ENCODE measurements at regions not wholly inside any gene's neighbourhood (a gene's known extent, or its start where the extent isn't known, plus 50 kb on each side); places are given as distances from the start of the nearest gene placed in this dataset.

GRCh38 chr6:111958534-111958933, 85.3 kb upstream of the FYN start:
- DNase-seq (ENCODE audit: low spot score), result no peak

- DNase-seq (ENCODE audit: low spot score), result no peak
Observed at GRCh38 chr6:111959766-111960165, 86.5 kb upstream of the FYN start.

DNA sequence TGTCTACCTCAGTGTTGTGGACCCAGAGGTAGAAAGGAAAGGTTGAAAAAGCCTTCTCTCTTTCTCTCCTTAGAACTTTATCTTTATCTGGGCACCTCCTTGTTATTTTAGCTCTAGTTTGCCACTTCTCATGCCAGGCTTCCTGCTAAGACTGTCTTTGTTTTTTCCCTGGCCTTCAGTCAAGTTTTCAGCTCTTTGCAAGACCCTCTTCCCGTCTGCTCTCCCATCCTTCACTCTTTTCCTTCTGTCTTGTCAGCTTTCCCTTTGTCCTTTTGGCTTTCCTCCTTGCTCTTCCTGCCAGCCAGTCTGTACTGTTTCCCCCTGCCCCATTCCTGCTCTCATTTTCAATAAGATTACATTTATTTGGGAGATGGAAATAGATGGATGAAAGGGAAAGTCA, 86.8 kb upstream of the CCN6 start:
- no peak for DNase-seq (ENCODE audit: low spot score)

DNA sequence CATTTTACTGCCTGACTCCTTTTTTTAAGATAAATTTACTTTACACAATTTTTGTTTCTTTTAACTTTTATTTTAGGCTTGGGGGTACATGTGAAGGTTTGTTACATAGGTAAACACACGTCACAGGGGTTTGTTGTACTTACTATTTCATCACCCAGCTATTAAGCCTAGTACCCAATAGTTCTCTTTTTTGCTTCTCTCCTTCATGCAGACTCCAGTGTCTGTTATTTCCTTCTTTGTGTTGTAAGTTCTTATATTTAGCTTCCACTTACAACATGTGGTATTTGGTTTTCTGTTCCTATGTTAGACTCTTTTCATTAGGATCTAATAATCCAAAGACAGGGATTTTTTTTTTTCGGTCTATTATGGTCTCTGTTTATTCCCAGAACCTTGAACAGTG, 83.5 kb upstream of the CCN6 start:
- DNase-seq (ENCODE audit: low spot score), result no peak

DNA sequence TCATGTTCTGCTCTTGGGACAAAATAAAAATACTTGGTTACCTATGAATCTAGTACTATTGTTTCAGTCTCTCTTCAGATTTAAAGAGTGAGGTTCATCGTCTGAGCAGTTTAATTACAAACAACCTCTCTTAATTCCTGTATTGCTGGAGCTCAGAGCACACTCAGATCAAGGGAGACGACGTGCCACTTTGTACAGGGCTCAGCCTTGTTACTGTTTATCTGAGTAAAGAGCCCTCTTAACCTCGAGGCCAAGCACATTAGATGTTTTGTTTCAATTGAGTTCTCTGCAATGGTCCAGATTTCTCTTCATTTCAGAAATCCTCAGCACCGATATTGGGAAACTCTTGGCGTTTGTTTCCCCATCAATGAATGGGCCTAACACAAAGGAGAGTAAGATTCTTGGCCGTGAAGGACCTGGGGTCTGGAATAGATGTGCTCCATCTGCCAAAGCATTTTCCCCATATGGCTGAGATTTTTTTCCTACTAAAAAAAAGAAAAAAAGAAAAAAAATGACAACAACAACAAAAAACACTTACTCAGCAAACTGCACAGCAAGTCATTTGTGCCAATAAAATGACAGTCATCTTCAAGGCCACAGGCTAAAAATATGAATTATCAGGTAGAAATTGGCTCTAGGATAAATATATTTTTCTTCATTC, 82.6 kb upstream of the CCN6 start:
- DNase-seq (ENCODE audit: low spot score), result no peak

GRCh38 chr6:111971866-111972532, 81.9 kb upstream of the CCN6 start:
- DNase-seq (ENCODE audit: low spot score), result no peak

- no peak for DNase-seq (ENCODE audit: low spot score)
Observed at GRCh38 chr6:111972745-111973117, 81.2 kb upstream of the CCN6 start.

GRCh38 chr6:111973118-111973761, 80.7 kb upstream of the CCN6 start:
- peak; percentile 80 for DNase-seq (ENCODE audit: low spot score)

- DNase-seq (ENCODE audit: low spot score), result peak; percentile 13
Observed at GRCh38 chr6:111973927-111974639, 79.8 kb upstream of the CCN6 start.

DNA sequence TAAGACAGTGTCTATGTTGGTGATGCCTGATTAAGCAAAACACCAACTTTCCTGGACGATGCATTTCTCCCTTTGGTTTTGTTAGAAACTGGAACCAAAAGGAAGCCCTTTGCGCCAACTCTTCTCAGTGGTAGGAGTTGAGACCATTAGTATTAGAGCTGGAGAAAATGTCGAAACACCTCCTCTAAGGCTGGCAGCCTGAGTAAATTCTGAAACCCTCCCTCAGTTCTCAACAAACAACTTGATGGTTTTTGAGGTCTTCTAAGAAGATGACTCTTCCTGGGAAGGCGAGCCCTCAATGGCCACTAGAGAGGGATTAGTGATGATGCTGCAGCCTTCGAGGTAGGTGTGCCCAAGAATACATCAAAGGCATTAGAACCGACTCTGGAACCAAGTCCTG, 78.4 kb upstream of the CCN6 start:
- no peak for DNase-seq (ENCODE audit: low spot score)

DNA sequence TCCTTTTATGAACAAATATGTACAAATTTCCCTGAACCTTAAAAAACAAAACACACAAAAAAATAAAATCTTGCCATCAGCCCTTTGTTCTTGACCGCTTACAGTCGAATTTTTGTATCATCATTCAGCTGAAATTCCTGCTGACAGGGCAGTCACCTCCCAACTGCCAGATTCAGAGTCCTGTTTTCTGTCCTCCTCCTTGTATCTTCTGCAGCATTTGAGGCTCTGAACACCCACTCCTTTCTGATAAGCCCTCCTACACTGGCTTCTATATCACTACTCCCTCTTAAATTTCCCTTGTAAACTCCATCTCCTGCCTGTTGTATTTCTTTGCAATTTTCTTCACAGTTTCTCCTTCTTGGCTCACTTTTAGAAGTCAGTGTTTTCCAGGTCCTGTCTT, 77.8 kb upstream of the CCN6 start:
- no peak for DNase-seq (ENCODE audit: low spot score)

- no peak for DNase-seq (ENCODE audit: low spot score)
Observed at GRCh38 chr6:111978532-111979149, 75.3 kb upstream of the CCN6 start.

DNA sequence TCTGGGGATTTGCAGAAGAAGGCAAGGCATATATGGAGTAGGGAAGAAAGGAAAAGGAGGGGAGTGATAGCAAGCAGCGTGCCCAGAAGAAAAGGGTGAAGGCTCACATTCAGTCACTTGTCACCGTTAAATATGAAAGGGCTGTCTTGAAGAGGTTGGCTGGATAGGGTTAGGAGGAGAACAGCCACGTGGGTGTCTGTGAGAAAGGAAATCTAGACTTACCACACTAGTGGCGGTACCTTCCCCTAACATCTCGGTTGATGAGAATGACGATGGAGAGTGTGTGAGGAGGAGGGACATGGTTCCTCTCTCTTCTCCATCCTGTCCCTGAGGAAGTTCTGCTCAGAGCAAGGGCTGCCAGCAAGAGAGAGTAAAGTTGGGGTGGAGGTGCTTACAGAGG, 74.3 kb upstream of the CCN6 start:
- DNase-seq (ENCODE audit: low spot score), result no peak

DNA sequence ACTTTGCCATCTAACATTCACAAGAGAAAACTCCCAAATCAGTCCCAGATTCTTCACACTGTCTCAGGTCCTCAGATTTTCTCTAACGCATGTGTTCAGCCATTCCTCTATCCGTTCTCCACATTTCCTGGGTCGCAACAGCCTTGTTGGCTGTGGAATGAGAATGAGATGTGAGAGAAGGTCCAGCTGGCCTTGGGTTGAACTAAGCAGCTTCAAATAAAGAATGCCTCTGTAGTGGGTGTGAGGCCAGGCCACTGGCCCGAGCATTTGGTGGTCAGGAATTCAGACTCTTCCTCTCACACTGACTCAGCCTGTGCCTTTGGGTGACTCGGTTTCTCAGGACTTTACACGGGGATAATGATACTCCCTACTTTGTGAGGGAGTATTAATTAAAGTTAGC, 73.8 kb upstream of the CCN6 start:
- peak; percentile 43 for DNase-seq (ENCODE audit: low spot score)

DNA sequence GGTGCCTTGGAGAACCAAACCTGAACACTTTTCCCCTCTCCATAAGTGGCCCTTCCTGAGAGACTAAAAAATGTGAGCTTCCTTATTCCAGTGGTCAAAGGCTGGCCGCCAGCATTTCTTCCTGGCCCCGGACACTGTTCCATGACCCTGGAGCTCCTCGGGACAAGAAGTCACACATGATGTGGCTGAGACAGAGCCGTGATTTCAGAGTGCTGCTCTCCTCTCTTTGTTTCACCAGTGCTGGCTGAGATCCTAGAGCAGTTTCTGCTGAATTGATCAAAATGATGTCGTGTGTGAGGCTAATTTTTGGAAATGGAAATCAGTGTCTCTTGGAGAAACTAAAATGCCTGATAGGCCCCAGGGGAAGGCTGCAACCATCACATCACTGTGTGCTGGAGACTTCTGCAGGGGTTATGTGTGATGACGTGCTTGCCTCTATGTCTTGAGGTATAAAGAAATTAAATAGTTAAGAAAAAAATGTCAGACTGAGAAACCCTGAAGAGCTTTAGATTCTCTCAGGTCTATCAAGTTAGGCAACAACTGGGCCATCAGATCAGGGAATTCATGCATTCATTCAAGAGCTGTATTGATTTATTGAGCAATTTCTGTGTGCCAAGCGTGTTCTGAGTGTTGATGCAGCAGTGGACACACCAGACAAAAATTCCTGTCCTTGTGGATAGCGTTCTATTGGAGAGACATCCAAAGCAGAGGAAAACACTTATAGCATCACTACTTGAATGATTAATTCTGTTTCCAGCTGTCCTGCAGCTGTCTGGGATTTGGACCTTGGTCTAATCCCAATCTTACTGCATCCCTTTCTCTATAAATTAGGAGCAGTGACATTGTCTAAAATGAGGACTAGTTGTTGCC, 72.7 kb upstream of the CCN6 start:
- peak; percentile 25 for DNase-seq (ENCODE audit: low spot score)

DNA sequence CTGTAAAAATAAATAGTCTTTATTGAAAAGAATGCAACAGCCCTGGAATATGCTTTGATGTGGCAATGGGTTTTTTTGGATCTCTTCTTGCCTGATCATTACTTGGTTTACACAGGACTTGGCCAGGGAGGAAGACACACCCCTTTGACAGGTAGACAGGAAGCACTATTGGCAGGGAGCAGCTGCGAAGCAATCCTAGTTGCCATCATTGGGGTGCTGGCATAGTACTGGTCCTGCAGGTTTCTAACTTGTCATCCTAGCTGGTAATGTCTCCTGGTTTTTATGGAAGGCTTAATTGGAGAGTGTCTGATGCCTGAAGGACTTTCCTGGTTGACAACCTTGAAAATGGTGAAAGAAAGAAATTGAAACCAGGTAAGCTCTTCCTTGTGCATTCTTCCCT, 71.2 kb upstream of the CCN6 start:
- DNase-seq (ENCODE audit: low spot score), result no peak

DNA sequence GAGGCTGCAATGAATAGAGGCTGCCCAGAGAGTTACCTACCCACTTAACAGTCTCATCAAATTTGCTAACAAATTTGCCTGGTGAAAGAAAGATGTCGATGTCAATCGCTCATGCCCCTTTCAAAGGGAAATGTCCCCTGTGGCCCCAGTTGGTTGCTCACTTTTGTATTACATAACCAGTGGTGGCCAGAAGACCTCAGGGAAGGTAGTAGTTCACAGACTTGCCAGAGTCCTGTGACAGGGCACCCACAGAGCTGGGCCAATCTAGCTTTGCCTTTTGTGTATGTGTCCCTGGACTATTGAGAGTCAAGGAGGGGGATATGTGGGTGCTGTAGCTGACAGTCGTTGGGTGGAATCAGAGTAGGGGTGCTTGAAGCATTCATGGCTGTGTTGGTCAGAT, 70.7 kb upstream of the CCN6 start:
- no peak for DNase-seq (ENCODE audit: low spot score)

DNA sequence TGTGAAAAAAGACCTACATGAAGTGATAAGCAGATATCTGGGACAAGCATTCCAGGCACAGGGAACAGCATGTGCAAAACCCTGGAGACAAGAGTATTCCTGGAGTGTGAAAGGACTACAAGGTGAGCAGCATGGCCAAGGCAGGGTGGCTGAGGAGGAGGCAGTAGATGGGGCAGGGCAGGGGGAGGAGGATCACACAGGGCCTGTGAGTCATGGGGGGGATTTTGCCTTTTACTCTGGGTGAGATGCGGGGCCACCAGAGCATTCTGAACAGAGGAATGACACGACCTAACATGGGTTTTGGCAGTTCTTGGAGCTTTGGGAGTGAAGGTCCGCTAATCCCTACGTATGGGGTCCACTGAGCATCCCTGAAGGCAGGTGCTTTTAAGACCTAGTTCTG, 69.8 kb upstream of the CCN6 start:
- DNase-seq (ENCODE audit: low spot score), result no peak

DNA sequence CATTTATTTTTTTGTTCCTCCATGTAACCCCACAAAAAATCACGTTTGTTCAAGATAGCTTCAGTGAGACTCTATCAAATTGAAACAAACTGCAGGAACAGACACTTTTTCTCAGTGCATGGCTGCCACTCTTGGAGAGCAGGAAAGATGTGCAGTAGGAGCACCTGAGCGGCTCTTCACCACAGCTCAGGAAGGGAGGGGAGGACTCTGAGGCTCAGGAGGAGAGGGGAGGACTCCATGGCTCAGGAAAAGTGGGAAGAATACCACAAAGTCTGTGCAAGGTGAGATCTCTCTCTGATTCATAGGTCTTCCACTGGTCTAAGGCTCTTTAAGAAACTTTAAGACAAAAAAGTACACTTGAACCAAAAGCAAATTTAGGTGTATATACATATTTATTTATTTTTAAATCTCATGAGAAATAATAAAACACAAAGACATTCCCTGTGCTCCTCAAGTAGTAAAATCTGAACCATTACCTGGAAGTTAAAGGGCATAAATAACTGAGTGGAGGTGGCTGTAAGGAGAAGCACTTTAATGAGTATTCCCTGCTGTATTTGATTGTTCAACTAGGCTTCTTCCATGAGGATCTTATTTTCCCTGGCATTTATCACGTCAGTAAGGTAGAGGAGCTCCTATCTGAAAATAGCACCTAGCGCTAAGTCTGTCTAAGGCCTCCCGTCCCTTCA, 69.2 kb upstream of the CCN6 start:
- no peak for DNase-seq (ENCODE audit: low spot score)

DNA sequence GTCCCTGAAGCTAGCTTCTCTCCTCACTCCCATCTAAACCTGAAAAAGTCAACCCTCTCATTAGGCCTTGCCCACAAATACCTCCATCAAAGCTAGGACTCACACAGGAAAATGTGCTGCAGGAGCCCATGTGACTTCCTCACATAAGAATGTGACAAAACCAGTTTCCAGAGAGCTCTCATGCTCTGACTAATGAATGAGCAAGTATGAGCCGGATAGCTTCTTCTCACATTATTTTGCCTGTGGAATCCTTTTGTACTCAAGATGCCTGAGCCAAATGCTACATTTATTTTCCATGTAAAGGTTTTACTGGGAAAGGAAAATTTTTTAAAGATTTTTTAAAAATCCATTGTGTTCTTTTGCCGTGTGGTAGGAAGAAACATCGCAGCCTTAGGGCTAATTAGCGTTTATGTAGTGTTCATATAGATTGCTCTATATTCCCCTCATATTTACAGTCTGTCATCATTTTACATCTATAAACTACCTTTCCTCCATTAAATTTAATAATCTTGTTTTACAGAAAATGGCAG, 68.6 kb upstream of the CCN6 start:
- peak; percentile 75 for DNase-seq (ENCODE audit: low spot score)

DNA sequence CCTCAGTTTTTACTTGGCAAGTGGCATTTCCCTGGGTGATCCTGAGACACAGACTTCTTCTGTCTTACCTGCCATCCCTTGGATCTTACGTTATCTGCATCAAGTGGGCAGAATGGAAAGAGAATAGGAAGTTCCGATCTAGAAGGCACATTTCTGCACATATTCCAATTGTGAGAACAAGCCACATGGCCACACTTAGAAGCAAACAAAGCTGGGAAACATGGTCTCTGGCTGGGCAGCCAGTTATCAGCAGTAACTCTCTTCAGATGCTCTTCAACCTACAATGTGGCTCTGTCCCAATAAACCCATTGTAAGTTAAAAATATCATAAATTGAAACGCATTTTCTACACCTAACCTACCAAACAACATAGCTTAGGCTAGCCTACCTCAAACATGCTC, 67.3 kb upstream of the CCN6 start:
- no peak for DNase-seq (ENCODE audit: low spot score)

Measured in GM03348 (cell line).